GM12872 (cell line): ENCODE measurements at regions not wholly inside any gene's neighbourhood (a gene's known extent, or its start where the extent isn't known, plus 50 kb on each side); places are given as distances from the start of the nearest gene placed in this dataset.

ENCODE experiments used
- CTCF ChIP-seq: IDR thresholded peaks from 3 replicates; pipeline ENCODE4 v1.5.1; 2011; ENCODE audit warnings: low read depth, mild to moderate bottlenecking, low read length, moderate library complexity; ENCODE audit not compliant: insufficient read depth

- TF ChIP-seq CTCF = no peak
Observed at GRCh38 chr9:115786321-115786720, 367.3 kb upstream of the PAPPA start.

- TF ChIP-seq CTCF = no peak
Observed at GRCh38 chr9:115790520-115790919, 363.1 kb upstream of the PAPPA start.

- no peak for TF ChIP-seq CTCF
Observed at GRCh38 chr9:115794921-115795475, 358.6 kb upstream of the PAPPA start.

- TF ChIP-seq CTCF = no peak
Observed at GRCh38 chr9:115799734-115800133, 353.9 kb upstream of the PAPPA start.

- TF ChIP-seq CTCF = no peak
Observed at GRCh38 chr9:115804206-115804605, 349.4 kb upstream of the PAPPA start.

GRCh38 chr9:115808108-115808507 lies 345.5 kb upstream of the PAPPA start:
- TF ChIP-seq CTCF = no peak

GRCh38 chr9:115808695-115809094 lies 344.9 kb upstream of the PAPPA start:
- no peak for TF ChIP-seq CTCF
